ENCODE measurements at regions not wholly inside any gene's neighbourhood (a gene's known extent, or its start where the extent isn't known, plus 50 kb on each side); places are given as distances from the start of the nearest gene placed in this dataset.

DNA sequence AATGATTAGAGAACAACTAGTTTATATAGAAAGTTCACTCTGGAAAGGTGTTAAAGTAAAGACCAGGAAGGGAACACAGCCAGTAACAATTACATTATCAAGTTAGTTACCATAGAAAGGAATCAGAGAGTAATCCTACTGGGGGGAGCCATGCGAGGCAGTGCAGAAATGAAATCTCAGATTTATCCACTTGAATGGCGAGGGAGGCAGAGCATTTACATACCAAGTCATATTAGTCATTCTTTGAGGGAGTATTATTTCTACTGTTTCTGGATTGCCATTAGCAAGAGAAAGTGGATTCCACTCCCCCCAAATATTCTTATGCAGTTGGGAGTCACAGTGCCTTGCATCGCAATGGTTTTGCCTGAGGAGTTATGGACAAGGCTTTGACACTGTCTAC, 472.7 kb upstream of the TRIB2 start:
- H3K9me3 Mint-ChIP-seq (ENCODE audit: insufficient read depth), result no peaks in the 10 kb centered on the region
- ChIA-PET CTCF (no interaction called here), POLR2A (no interaction called here)
- H3K36me3 ChIP-seq (replicated peaks in 1 of 2; ENCODE audit: control extremely low read depth in 1 of 2, control insufficient read depth in 1 of 2, extremely low read depth in 1 of 2, insufficient read depth in 2 of 2, low read length in 1 of 2), result no peaks in the 10 kb centered on the region
- no peaks in the 10 kb centered on the region for H3K9me3 ChIP-seq (ENCODE audit: control extremely low read depth in 1 of 3, control insufficient read depth in 2 of 3, insufficient read depth in 1 of 3, low read length in 2 of 3)
- intact Hi-C loops (cut with micrococcal nuclease), result no loop called here
- no peak overlapping the region for H2AFZ ChIP-seq (ENCODE audit: insufficient read depth, low read depth, low read length, poor library complexity, severe bottlenecking)
- no peak overlapping the region for H3K27ac ChIP-seq (ENCODE audit: low read length in 2 of 2)
- ATAC-seq (ENCODE audit: low read depth) (no peak), DNase-seq (no peak)
- H3K4me1 Mint-ChIP-seq, result peaks cover 7% of the 10 kb centered on the region
- H3K9ac ChIP-seq (ENCODE audit: low read length), result no peak overlapping the region
- H3K4me3 Mint-ChIP-seq, result no peak overlapping the region
- no peak overlapping the region for H3K4me2 ChIP-seq (replicated peaks; ENCODE audit: low read depth, low read length, poor library complexity, severe bottlenecking)
- no peak overlapping the region for H3K4me3 ChIP-seq (ENCODE audit: control extremely low read depth in 1 of 5, extremely low read depth in 1 of 5, insufficient read depth in 1 of 5, low read depth in 2 of 5, low read length in 4 of 5)
- H3K27me3 ChIP-seq (replicated peaks in 1 of 4; ENCODE audit: control extremely low read depth in 1 of 4, control insufficient read depth in 3 of 4, insufficient read depth in 4 of 4, low read length in 3 of 4), result no peaks in the 10 kb centered on the region
- no peaks in the 10 kb centered on the region for H3K27me3 Mint-ChIP-seq
- no peak overlapping the region for H3K27ac Mint-ChIP-seq
- no CpG with 5 or more reads among the region's 3 CpGs for WGBS (ENCODE audit: insufficient coverage)
- TF ChIP-seq, protein P1, sequence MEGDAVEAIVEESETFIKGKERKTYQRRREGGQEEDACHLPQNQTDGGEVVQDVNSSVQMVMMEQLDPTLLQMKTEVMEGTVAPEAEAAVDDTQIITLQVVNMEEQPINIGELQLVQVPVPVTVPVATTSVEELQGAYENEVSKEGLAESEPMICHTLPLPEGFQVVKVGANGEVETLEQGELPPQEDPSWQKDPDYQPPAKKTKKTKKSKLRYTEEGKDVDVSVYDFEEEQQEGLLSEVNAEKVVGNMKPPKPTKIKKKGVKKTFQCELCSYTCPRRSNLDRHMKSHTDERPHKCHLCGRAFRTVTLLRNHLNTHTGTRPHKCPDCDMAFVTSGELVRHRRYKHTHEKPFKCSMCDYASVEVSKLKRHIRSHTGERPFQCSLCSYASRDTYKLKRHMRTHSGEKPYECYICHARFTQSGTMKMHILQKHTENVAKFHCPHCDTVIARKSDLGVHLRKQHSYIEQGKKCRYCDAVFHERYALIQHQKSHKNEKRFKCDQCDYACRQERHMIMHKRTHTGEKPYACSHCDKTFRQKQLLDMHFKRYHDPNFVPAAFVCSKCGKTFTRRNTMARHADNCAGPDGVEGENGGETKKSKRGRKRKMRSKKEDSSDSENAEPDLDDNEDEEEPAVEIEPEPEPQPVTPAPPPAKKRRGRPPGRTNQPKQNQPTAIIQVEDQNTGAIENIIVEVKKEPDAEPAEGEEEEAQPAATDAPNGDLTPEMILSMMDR (IDR thresholded peaks at IDR 0.05), result no peak
- no peak for TF ChIP-seq EZH2 (IDR thresholded peaks at IDR 0.05; ENCODE audit: borderline replicate concordance, insufficient read depth, low read depth, low read length, poor library complexity, severe bottlenecking)
- no peaks in the 10 kb centered on the region for H3K4me1 ChIP-seq (ENCODE audit: control insufficient read depth in 2 of 2, insufficient read depth in 2 of 2, low read length in 2 of 2)
- H3K79me2 ChIP-seq (ENCODE audit: control insufficient read depth, insufficient read depth, low read length), result no peaks in the 10 kb centered on the region
- no peaks in the 10 kb centered on the region for H4K20me1 ChIP-seq (ENCODE audit: control insufficient read depth, insufficient read depth, low read length, poor library complexity, severe bottlenecking)

DNA sequence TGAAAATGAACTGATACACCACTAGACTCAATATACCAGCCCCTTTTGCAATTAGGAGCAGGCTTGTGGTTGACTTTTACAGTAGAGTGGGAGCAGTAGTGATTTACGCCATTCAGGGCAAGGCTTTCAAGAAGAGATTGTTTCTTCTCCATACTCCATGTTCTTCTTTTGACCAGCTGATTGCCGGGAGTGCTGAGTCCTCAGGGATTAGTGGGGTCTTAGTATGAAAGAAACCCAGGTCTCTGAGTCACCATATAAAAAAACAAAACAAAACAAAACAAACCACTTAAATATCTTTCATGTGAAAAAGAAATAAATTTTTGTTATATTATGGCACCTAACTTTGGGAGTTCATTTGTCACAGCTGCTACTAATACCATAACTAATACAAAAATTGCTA, 465.6 kb upstream of the TRIB2 start:
- H3K4me3 ChIP-seq (ENCODE audit: control extremely low read depth in 1 of 5, extremely low read depth in 1 of 5, insufficient read depth in 1 of 5, low read depth in 2 of 5, low read length in 4 of 5), result no peak overlapping the region
- WGBS (ENCODE audit: insufficient coverage), result no CpG with 5 or more reads among the region's 2 CpGs
- POLR2A ChIA-PET, result no interaction called here
- ATAC-seq (ENCODE audit: low read depth), result no peak
- H3K9me3 Mint-ChIP-seq (ENCODE audit: insufficient read depth), result peaks cover 2% of the 10 kb centered on the region
- no peaks in the 10 kb centered on the region for H4K20me1 ChIP-seq (ENCODE audit: control insufficient read depth, insufficient read depth, low read length, poor library complexity, severe bottlenecking)
- H3K4me1 Mint-ChIP-seq, result no peaks in the 10 kb centered on the region
- intact Hi-C loops (cut with micrococcal nuclease), result no loop called here
- no peaks in the 10 kb centered on the region for H3K4me1 ChIP-seq (ENCODE audit: control insufficient read depth in 2 of 2, insufficient read depth in 2 of 2, low read length in 2 of 2)
- no peaks in the 10 kb centered on the region for H3K27me3 ChIP-seq (replicated peaks in 1 of 4; ENCODE audit: control extremely low read depth in 1 of 4, control insufficient read depth in 3 of 4, insufficient read depth in 4 of 4, low read length in 3 of 4)
- H2AFZ ChIP-seq (ENCODE audit: insufficient read depth, low read depth, low read length, poor library complexity, severe bottlenecking), result no peak overlapping the region
- no peaks in the 10 kb centered on the region for H3K36me3 ChIP-seq (replicated peaks in 1 of 2; ENCODE audit: control extremely low read depth in 1 of 2, control insufficient read depth in 1 of 2, extremely low read depth in 1 of 2, insufficient read depth in 2 of 2, low read length in 1 of 2)
- H3K4me3 Mint-ChIP-seq, result no peak overlapping the region
- no peak overlapping the region for H3K4me2 ChIP-seq (replicated peaks; ENCODE audit: low read depth, low read length, poor library complexity, severe bottlenecking)
- no peaks in the 10 kb centered on the region for H3K27me3 Mint-ChIP-seq
- no peaks in the 10 kb centered on the region for H3K9me3 ChIP-seq (ENCODE audit: control extremely low read depth in 1 of 3, control insufficient read depth in 2 of 3, insufficient read depth in 1 of 3, low read length in 2 of 3)
- CTCF ChIA-PET, result no interaction called here
- H3K9ac ChIP-seq (ENCODE audit: low read length), result no peak overlapping the region
- TF ChIP-seq, protein P1 (IDR thresholded peaks at IDR 0.05), result no peak
- no peak for TF ChIP-seq EZH2 (IDR thresholded peaks at IDR 0.05; ENCODE audit: borderline replicate concordance, insufficient read depth, low read depth, low read length, poor library complexity, severe bottlenecking)
- no peak for DNase-seq
- H3K27ac Mint-ChIP-seq, result no peak overlapping the region
- no peak overlapping the region for H3K27ac ChIP-seq (ENCODE audit: low read length in 2 of 2)
- H3K79me2 ChIP-seq (ENCODE audit: control insufficient read depth, insufficient read depth, low read length), result no peaks in the 10 kb centered on the region

Data from B cell (primary cell).